Stimulated activated naive CD8-positive, alpha-beta T cell treated with anti-CD3 and anti-CD28 coated beads, Interleukin-15, Interleukin-2, amounts not matched to agents 100 U/mL and 50 U/mL, for 24 hours (primary cell): ENCODE measurements at regions not wholly inside any gene's neighbourhood (a gene's known extent, or its start where the extent isn't known, plus 50 kb on each side); places are given as distances from the start of the nearest gene placed in this dataset.

Experiments
- ATAC-seq: fragments of 150-1000 bp; cut with Tn5 transposase; one replicate; pipeline ENCODE4 v1.10.0; 2021
- DNase-seq: peaks from one replicate; pipeline ENCODE4 v3.0.0; 2021

DNA sequence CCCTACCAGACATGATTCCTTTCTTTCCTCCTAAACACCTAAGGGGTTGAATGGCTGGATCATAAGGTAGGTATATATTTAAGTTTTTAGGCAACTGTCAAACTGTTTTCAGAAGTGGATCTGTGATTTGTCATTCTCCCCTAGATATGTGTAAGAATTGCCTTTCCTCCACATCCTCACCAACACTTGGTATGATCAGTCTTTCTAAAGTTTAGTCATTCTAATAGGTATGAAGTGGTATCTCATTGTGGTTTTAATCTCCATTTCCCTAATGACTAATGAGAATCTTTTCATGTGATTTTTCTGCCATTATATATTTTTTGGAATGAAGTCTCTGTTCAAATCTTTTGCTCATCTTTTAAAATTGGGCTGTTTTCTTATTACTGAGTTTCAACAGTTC, 122.1 kb downstream of the TFCP2L1 start:
- no peak for ATAC-seq
- DNase-seq = no peak

DNA sequence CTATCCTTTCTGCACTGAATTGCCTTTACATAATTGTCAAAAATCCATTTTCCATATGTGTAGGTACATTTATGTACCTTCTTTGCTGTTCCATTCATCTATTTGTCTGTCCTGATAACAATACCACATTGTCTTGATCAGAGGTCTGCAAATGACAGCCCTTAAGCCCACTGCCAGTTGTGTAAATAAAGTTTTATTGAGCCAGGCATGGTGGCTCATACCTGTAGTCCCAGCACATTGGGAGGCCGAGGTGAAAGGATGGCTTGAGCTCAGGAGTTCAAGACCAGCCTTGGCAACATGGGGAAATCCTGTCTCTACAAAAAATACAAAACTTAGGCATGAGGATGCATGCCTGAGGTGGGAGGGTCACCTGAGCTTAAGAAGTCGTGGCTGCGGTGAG, 121.0 kb downstream of the TFCP2L1 start:
- no peak for ATAC-seq
- no peak for DNase-seq

DNA sequence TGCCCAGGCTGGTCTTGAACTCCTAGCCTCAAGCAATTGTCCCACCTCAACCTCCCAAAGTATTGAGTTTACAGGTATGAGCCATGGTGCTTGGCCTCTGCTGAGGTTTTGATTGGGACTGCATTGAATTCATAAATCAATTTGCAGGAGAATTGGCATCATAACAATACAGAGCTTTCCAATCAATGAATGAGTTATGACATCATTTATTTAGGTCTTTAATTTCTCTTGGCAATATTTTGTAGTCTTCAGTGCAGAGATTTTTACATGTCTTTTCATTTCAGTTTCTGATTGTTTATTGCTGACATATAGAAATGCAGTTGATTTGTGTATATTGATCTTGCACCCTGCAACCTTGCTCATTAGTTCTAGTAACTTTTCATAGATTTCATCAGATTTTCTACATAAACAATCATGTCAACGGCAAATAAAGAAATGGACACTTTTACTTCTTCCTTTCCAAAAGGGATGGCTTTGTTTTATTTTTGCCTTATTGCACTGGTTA, 119.9 kb downstream of the TFCP2L1 start:
- ATAC-seq (no peak), DNase-seq (no peak)
